Nephron (organoid): ENCODE measurements at regions not wholly inside any gene's neighbourhood (a gene's known extent, or its start where the extent isn't known, plus 50 kb on each side); places are given as distances from the start of the nearest gene placed in this dataset.
"Not testable (repeated sequence)": the region's sequence is repeated elsewhere in the genome, so short reads cannot be mapped to it uniquely, and the experiment has no call there.

ENCODE experiments used
- H3K27ac Mint-ChIP-seq, 3 experiments: 2 replicates each; pipeline ENCODE4 v1.8.0; 2020; ENCODE audit warnings: mixed read lengths in 3 of 3, mild to moderate bottlenecking in 2 of 3, moderate library complexity in 1 of 3
- H3K27me3 Mint-ChIP-seq: 2 replicates; pipeline ENCODE4 v1.8.0; 2021; ENCODE audit warnings: low read depth, mild to moderate bottlenecking, moderate library complexity, mixed read lengths
- H3K36me3 Mint-ChIP-seq: 2 replicates; pipeline ENCODE4 v1.8.0; 2020; ENCODE audit warnings: low read depth, mixed read lengths
- H3K4me1 Mint-ChIP-seq: 2 replicates; pipeline ENCODE4 v1.8.0; 2020; ENCODE audit warnings: mixed read lengths
- H3K4me3 Mint-ChIP-seq, 3 experiments: 2 replicates each; pipeline ENCODE4 v1.8.0; 2020; ENCODE audit warnings: mild to moderate bottlenecking in 3 of 3, mixed read lengths in 3 of 3, moderate library complexity in 2 of 3
- H3K9me3 Mint-ChIP-seq: 2 replicates; pipeline ENCODE4 v1.8.0; 2020; ENCODE audit warnings: mixed read lengths
- CTCF ChIP-seq, 3 experiments: fragments of 200-600 bp; sonication (generic); IDR thresholded peaks; one replicate each; pipeline ENCODE4 v1.5.0; 2021; ENCODE audit warnings: antibody characterized with exemption in 3 of 3; ENCODE audit not compliant: unreplicated experiment in 3 of 3

GRCh38 chr4:82125787-82126297 lies 247.9 kb downstream of the HNRNPD start:
- no peak for TF ChIP-seq CTCF (IDR thresholded peaks at IDR 0.05; ENCODE audit: unreplicated experiment in 3 of 3)
- Mint-ChIP-seq H3K27me3 (peaks cover 4% of the 10 kb centered on the region), H3K4me1 (no peaks in the 10 kb centered on the region), H3K27ac (no peak overlapping the region), H3K9me3 (no peaks in the 10 kb centered on the region), H3K36me3 (no peaks in the 10 kb centered on the region), H3K4me3 (no peak overlapping the region)

- peaks cover 4% of the 10 kb centered on the region for H3K27me3 Mint-ChIP-seq
- H3K36me3 Mint-ChIP-seq: no peaks in the 10 kb centered on the region
- no peak for TF ChIP-seq CTCF (IDR thresholded peaks at IDR 0.05; ENCODE audit: unreplicated experiment in 3 of 3)
- H3K27ac Mint-ChIP-seq: no peak overlapping the region
- H3K9me3 Mint-ChIP-seq: no peaks in the 10 kb centered on the region
- H3K4me1 Mint-ChIP-seq: no peaks in the 10 kb centered on the region
- no peak overlapping the region for H3K4me3 Mint-ChIP-seq
Measured at GRCh38 chr4:82124932-82125786, 248.6 kb downstream of the HNRNPD start.

- Mint-ChIP-seq H3K4me1 (no peaks in the 10 kb centered on the region), H3K27me3 (peaks cover 4% of the 10 kb centered on the region), H3K27ac (no peak overlapping the region), H3K4me3 (no peak overlapping the region), H3K36me3 (no peaks in the 10 kb centered on the region), H3K9me3 (no peaks in the 10 kb centered on the region)
- no peak for TF ChIP-seq CTCF (IDR thresholded peaks at IDR 0.05; ENCODE audit: unreplicated experiment in 3 of 3)
Measured at GRCh38 chr4:82124365-82124764, 249.4 kb downstream of the HNRNPD start.

- Mint-ChIP-seq H3K4me1 (no peaks in the 10 kb centered on the region), H3K27me3 (peaks cover 4% of the 10 kb centered on the region), H3K36me3 (no peaks in the 10 kb centered on the region), H3K4me3 (no peak overlapping the region), H3K9me3 (no peaks in the 10 kb centered on the region), H3K27ac (no peak overlapping the region)
- TF ChIP-seq CTCF (IDR thresholded peaks at IDR 0.05; ENCODE audit: unreplicated experiment in 3 of 3): no peak
Measured at GRCh38 chr4:82123934-82124333, 249.9 kb downstream of the HNRNPD start.

- not testable (repeated sequence) for H3K36me3 Mint-ChIP-seq, H3K27ac Mint-ChIP-seq, H3K9me3 Mint-ChIP-seq, H3K4me1 Mint-ChIP-seq, H3K27me3 Mint-ChIP-seq, H3K4me3 Mint-ChIP-seq
Measured at GRCh38 chr4:82115183-82115582, 258.6 kb downstream of the HNRNPD start.

- H3K9me3 Mint-ChIP-seq: peaks cover 3% of the 10 kb centered on the region
- no peaks in the 10 kb centered on the region for H3K36me3 Mint-ChIP-seq
- no peak for TF ChIP-seq CTCF (IDR thresholded peaks at IDR 0.05; ENCODE audit: unreplicated experiment in 3 of 3)
- peaks cover 11% of the 10 kb centered on the region for H3K27me3 Mint-ChIP-seq
- H3K4me3 Mint-ChIP-seq: no peak overlapping the region
- no peak overlapping the region for H3K27ac Mint-ChIP-seq
- H3K4me1 Mint-ChIP-seq: no peaks in the 10 kb centered on the region
Measured at GRCh38 chr4:82108506-82108905, 265.3 kb downstream of the HNRNPD start.
